ENCODE measurements at regions not wholly inside any gene's neighbourhood (a gene's known extent, or its start where the extent isn't known, plus 50 kb on each side); places are given as distances from the start of the nearest gene placed in this dataset.

DNA sequence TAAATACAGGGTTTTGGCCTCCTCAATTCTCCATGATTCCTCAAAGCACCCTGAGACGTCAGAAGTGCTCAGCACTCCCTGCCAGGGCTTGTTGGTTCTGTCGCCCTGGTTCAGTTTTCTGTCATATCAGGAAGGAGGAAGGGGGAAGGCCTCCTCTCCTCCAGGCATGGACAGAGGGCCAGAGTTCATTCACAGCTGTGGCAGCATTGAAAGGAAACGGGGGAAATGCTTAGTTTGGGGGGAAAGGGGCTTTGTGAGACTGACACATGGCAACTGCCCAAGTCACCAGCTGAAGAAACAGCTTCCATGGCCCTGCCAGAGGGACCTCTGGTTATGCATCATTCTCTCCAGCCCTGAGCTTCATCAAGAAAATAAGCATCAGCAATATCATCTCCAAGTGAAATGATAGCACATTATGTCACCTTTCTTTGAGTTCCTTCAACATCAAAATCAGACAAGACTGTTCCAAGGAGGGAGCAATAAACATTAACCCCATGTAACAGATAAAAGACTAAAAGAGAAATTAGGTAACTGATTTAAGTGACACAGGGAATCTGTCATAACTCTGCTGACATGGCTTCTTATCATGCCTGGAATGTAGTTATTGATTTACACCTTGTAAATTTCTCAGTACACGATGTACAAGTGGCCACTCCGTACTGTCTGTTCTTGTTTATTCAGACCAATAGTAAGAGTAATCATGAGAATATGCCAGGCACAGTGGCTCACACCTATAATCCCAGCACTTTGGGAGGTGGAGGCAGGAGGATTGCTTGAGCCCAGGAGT, 103.2 kb upstream of the SLC25A33 start (continued):
- TF ChIP-seq MAFF (IDR thresholded peaks at IDR 0.05; ENCODE audit: low read depth, low read length) = peak; percentile 69
- TF ChIP-seq, protein P1, sequence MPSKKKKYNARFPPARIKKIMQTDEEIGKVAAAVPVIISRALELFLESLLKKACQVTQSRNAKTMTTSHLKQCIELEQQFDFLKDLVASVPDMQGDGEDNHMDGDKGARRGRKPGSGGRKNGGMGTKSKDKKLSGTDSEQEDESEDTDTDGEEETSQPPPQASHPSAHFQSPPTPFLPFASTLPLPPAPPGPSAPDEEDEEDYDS (CRISPR knock-in tag; IDR thresholded peaks at IDR 0.05) = 0 out of 2 replicates have a peak, but pooled peaks have one; percentile 13
- no peak for TF ChIP-seq ZNF781 (CRISPR knock-in tag; IDR thresholded peaks at IDR 0.05; ENCODE audit: borderline replicate concordance, not compliant biosample characterization)
- TF ChIP-seq, protein P2, sequence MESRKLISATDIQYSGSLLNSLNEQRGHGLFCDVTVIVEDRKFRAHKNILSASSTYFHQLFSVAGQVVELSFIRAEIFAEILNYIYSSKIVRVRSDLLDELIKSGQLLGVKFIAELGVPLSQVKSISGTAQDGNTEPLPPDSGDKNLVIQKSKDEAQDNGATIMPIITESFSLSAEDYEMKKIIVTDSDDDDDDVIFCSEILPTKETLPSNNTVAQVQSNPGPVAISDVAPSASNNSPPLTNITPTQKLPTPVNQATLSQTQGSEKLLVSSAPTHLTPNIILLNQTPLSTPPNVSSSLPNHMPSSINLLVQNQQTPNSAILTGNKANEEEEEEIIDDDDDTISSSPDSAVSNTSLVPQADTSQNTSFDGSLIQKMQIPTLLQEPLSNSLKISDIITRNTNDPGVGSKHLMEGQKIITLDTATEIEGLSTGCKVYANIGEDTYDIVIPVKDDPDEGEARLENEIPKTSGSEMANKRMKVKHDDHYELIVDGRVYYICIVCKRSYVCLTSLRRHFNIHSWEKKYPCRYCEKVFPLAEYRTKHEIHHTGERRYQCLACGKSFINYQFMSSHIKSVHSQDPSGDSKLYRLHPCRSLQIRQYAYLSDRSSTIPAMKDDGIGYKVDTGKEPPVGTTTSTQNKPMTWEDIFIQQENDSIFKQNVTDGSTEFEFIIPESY (CRISPR knock-in tag; IDR thresholded peaks at IDR 0.05) = no peak
- no peak for TF ChIP-seq AHR (CRISPR knock-in tag; IDR thresholded peaks at IDR 0.05)
- peak; percentile 62 for TF ChIP-seq HNF4A (CRISPR knock-in tag; IDR thresholded peaks at IDR 0.05)
- TF ChIP-seq FOSL2 (CRISPR knock-in tag; IDR thresholded peaks at IDR 0.05) = peak; percentile 32; the same call in 1 of the 2 replicates
- TF ChIP-seq, protein P3, sequence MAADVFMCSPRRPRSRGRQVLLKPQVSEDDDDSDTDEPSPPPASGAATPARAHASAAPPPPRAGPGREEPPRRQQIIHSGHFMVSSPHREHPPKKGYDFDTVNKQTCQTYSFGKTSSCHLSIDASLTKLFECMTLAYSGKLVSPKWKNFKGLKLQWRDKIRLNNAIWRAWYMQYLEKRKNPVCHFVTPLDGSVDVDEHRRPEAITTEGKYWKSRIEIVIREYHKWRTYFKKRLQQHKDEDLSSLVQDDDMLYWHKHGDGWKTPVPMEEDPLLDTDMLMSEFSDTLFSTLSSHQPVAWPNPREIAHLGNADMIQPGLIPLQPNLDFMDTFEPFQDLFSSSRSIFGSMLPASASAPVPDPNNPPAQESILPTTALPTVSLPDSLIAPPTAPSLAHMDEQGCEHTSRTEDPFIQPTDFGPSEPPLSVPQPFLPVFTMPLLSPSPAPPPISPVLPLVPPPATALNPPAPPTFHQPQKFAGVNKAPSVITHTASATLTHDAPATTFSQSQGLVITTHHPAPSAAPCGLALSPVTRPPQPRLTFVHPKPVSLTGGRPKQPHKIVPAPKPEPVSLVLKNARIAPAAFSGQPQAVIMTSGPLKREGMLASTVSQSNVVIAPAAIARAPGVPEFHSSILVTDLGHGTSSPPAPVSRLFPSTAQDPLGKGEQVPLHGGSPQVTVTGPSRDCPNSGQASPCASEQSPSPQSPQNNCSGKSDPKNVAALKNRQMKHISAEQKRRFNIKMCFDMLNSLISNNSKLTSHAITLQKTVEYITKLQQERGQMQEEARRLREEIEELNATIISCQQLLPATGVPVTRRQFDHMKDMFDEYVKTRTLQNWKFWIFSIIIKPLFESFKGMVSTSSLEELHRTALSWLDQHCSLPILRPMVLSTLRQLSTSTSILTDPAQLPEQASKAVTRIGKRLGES (CRISPR knock-in tag; IDR thresholded peaks at IDR 0.05; ENCODE audit: borderline replicate concordance) = peak; percentile 24; the same call in 1 of the 2 replicates
- TF ChIP-seq NR2F1 (CRISPR knock-in tag; IDR thresholded peaks at IDR 0.05) = no peak
- TF ChIP-seq, protein P4, sequence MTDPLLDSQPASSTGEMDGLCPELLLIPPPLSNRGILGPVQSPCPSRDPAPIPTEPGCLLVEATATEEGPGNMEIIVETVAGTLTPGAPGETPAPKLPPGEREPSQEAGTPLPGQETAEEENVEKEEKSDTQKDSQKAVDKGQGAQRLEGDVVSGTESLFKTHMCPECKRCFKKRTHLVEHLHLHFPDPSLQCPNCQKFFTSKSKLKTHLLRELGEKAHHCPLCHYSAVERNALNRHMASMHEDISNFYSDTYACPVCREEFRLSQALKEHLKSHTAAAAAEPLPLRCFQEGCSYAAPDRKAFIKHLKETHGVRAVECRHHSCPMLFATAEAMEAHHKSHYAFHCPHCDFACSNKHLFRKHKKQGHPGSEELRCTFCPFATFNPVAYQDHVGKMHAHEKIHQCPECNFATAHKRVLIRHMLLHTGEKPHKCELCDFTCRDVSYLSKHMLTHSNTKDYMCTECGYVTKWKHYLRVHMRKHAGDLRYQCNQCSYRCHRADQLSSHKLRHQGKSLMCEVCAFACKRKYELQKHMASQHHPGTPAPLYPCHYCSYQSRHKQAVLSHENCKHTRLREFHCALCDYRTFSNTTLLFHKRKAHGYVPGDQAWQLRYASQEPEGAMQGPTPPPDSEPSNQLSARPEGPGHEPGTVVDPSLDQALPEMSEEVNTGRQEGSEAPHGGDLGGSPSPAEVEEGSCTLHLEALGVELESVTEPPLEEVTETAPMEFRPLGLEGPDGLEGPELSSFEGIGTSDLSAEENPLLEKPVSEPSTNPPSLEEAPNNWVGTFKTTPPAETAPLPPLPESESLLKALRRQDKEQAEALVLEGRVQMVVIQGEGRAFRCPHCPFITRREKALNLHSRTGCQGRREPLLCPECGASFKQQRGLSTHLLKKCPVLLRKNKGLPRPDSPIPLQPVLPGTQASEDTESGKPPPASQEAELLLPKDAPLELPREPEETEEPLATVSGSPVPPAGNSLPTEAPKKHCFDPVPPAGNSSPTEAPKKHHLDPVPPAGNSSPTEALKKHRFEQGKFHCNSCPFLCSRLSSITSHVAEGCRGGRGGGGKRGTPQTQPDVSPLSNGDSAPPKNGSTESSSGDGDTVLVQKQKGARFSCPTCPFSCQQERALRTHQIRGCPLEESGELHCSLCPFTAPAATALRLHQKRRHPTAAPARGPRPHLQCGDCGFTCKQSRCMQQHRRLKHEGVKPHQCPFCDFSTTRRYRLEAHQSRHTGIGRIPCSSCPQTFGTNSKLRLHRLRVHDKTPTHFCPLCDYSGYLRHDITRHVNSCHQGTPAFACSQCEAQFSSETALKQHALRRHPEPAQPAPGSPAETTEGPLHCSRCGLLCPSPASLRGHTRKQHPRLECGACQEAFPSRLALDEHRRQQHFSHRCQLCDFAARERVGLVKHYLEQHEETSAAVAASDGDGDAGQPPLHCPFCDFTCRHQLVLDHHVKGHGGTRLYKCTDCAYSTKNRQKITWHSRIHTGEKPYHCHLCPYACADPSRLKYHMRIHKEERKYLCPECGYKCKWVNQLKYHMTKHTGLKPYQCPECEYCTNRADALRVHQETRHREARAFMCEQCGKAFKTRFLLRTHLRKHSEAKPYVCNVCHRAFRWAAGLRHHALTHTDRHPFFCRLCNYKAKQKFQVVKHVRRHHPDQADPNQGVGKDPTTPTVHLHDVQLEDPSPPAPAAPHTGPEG (CRISPR knock-in tag; IDR thresholded peaks at IDR 0.05) = no peak
- TF ChIP-seq, protein P5, sequence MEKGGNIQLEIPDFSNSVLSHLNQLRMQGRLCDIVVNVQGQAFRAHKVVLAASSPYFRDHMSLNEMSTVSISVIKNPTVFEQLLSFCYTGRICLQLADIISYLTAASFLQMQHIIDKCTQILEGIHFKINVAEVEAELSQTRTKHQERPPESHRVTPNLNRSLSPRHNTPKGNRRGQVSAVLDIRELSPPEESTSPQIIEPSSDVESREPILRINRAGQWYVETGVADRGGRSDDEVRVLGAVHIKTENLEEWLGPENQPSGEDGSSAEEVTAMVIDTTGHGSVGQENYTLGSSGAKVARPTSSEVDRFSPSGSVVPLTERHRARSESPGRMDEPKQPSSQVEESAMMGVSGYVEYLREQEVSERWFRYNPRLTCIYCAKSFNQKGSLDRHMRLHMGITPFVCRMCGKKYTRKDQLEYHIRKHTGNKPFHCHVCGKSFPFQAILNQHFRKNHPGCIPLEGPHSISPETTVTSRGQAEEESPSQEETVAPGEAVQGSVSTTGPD (CRISPR knock-in tag; IDR thresholded peaks at IDR 0.05) = no peak
- TF ChIP-seq, protein P6, sequence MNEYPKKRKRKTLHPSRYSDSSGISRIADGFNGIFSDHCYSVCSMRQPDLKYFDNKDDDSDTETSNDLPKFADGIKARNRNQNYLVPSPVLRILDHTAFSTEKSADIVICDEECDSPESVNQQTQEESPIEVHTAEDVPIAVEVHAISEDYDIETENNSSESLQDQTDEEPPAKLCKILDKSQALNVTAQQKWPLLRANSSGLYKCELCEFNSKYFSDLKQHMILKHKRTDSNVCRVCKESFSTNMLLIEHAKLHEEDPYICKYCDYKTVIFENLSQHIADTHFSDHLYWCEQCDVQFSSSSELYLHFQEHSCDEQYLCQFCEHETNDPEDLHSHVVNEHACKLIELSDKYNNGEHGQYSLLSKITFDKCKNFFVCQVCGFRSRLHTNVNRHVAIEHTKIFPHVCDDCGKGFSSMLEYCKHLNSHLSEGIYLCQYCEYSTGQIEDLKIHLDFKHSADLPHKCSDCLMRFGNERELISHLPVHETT (CRISPR knock-in tag; conservative IDR thresholded peaks at IDR 0.05) = 0 out of 2 replicates have a peak, but pooled peaks have one; percentile 48
